ENCODE measurements at regions not wholly inside any gene's neighbourhood (a gene's known extent, or its start where the extent isn't known, plus 50 kb on each side); places are given as distances from the start of the nearest gene placed in this dataset.

- no peak for TF ChIP-seq CTCF (IDR thresholded peaks at IDR 0.05; ENCODE audit: low read depth, low read length, missing control alignments)
- H3K4me3 ChIP-seq (replicated peaks; ENCODE audit: low read depth, low read length): no peak overlapping the region
- DNase-seq (ENCODE audit: extremely low read depth, low read depth): no peak
These were observed 237.4 kb upstream of the RAB4A start for GRCh38 chr1:229033480-229033879.

GRCh38 chr1:229034342-229034741 is 236.6 kb upstream of the RAB4A start:
- TF ChIP-seq CTCF (IDR thresholded peaks at IDR 0.05; ENCODE audit: low read depth, low read length, missing control alignments): no peak
- H3K4me3 ChIP-seq (replicated peaks; ENCODE audit: low read depth, low read length): no peak overlapping the region
- DNase-seq (ENCODE audit: extremely low read depth, low read depth): no peak

- no peak for DNase-seq (ENCODE audit: extremely low read depth, low read depth)
- no peak overlapping the region for H3K4me3 ChIP-seq (replicated peaks; ENCODE audit: low read depth, low read length)
- no peak for TF ChIP-seq CTCF (IDR thresholded peaks at IDR 0.05; ENCODE audit: low read depth, low read length, missing control alignments)
These were observed 235.7 kb upstream of the RAB4A start for GRCh38 chr1:229035054-229035747.

- DNase-seq (ENCODE audit: extremely low read depth, low read depth): no peak
- H3K4me3 ChIP-seq (replicated peaks; ENCODE audit: low read depth, low read length): no peak overlapping the region
- TF ChIP-seq CTCF (IDR thresholded peaks at IDR 0.05; ENCODE audit: low read depth, low read length, missing control alignments): no peak
These were observed 235.2 kb upstream of the RAB4A start for GRCh38 chr1:229035748-229036082.

- DNase-seq (ENCODE audit: extremely low read depth, low read depth): no peak
- no peak for TF ChIP-seq CTCF (IDR thresholded peaks at IDR 0.05; ENCODE audit: low read depth, low read length, missing control alignments)
- no peak overlapping the region for H3K4me3 ChIP-seq (replicated peaks; ENCODE audit: low read depth, low read length)
These were observed 233.0 kb upstream of the RAB4A start for GRCh38 chr1:229037806-229038405.

GRCh38 chr1:229040630-229041358 is 230.1 kb upstream of the RAB4A start:
- no peak overlapping the region for H3K4me3 ChIP-seq (replicated peaks; ENCODE audit: low read depth, low read length)
- no peak for TF ChIP-seq CTCF (IDR thresholded peaks at IDR 0.05; ENCODE audit: low read depth, low read length, missing control alignments)
- DNase-seq (ENCODE audit: extremely low read depth, low read depth): no peak

Measured in HFF-Myc (cell line).